ENCODE measurements at regions not wholly inside any gene's neighbourhood (a gene's known extent, or its start where the extent isn't known, plus 50 kb on each side); places are given as distances from the start of the nearest gene placed in this dataset.
A peak's percentile ranks its signal among the peaks of the same experiment; 100 is the strongest.
"Not testable (repeated sequence)": the region's sequence is repeated elsewhere in the genome, so short reads cannot be mapped to it uniquely, and the experiment has no call there.

- DNase-seq (no peak), ATAC-seq (no peak)
Observed at GRCh38 chr6:90463359-90463758, 123.5 kb downstream of the MAP3K7 start.

GRCh38 chr6:90462102-90462501 lies 124.8 kb downstream of the MAP3K7 start:
- intact Hi-C loops (cut with DNase I, micrococcal nuclease): no loop called here
- ATAC-seq (peak; percentile 90), DNase-seq (no peak)

More at GRCh38 chr6:90463359-90463758, 123.5 kb downstream of the MAP3K7 start:
- intact Hi-C loops (cut with DNase I, micrococcal nuclease): no loop called here

GRCh38 chr6:90461383-90461782 lies 125.5 kb downstream of the MAP3K7 start:
- intact Hi-C loops (cut with DNase I, micrococcal nuclease): no loop called here
- DNase-seq: no peak
- peak; percentile 87 for ATAC-seq

- intact Hi-C loops (cut with DNase I, micrococcal nuclease): no loop called here
- DNase-seq (no peak), ATAC-seq (no peak)
Observed at GRCh38 chr6:90460051-90460450, 126.8 kb downstream of the MAP3K7 start.

GRCh38 chr6:90459225-90459758 lies 127.6 kb downstream of the MAP3K7 start:
- DNase-seq (no peak), ATAC-seq (no peak)
- intact Hi-C loops (cut with DNase I, micrococcal nuclease): no loop called here

- DNase-seq (peak in 1 of 2 donors; percentile 10), ATAC-seq (no peak)
- intact Hi-C loops (cut with DNase I, micrococcal nuclease): no loop called here
Observed at GRCh38 chr6:90458353-90459224, 128.3 kb downstream of the MAP3K7 start.

GRCh38 chr6:90457867-90458259 lies 129.0 kb downstream of the MAP3K7 start:
- intact Hi-C loops (cut with DNase I, micrococcal nuclease): no loop called here
- ATAC-seq: no peak

GRCh38 chr6:90456997-90457866 lies 129.6 kb downstream of the MAP3K7 start:
- intact Hi-C loops (cut with DNase I, micrococcal nuclease): not testable (repeated sequence)

More at GRCh38 chr6:90457867-90458259, 129.0 kb downstream of the MAP3K7 start:
- no peak for DNase-seq

GRCh38 chr6:90456001-90456400 lies 130.9 kb downstream of the MAP3K7 start:
- DNase-seq: no peak
- no peak for ATAC-seq
- intact Hi-C loops (cut with DNase I, micrococcal nuclease): no loop called here

More at GRCh38 chr6:90456997-90457866, 129.6 kb downstream of the MAP3K7 start:
- DNase-seq, ATAC-seq: not testable (repeated sequence)

- ATAC-seq: peak; percentile 53
- intact Hi-C loops (cut with DNase I, micrococcal nuclease): no loop called here
- DNase-seq: no peak
Observed at GRCh38 chr6:90454836-90455427, 131.9 kb downstream of the MAP3K7 start.

- no peak for ATAC-seq
- no peak for DNase-seq
- intact Hi-C loops (cut with DNase I, micrococcal nuclease): no loop called here
Observed at GRCh38 chr6:90450268-90450953, 136.5 kb downstream of the MAP3K7 start.

GRCh38 chr6:90449311-90449710 lies 137.6 kb downstream of the MAP3K7 start:
- DNase-seq (no peak), ATAC-seq (no peak)
- intact Hi-C loops (cut with DNase I, micrococcal nuclease): no loop called here

- ATAC-seq (no peak), DNase-seq (no peak)
Observed at GRCh38 chr6:90448836-90449235, 138.0 kb downstream of the MAP3K7 start.

GRCh38 chr6:90446164-90446563 lies 140.7 kb downstream of the MAP3K7 start:
- ATAC-seq (no peak), DNase-seq (no peak)
- intact Hi-C loops (cut with DNase I, micrococcal nuclease): no loop called here

More at GRCh38 chr6:90448836-90449235, 138.0 kb downstream of the MAP3K7 start:
- intact Hi-C loops (cut with DNase I, micrococcal nuclease): no loop called here

- no peak for ATAC-seq
- intact Hi-C loops (cut with DNase I, micrococcal nuclease): no loop called here
- DNase-seq: no peak
Observed at GRCh38 chr6:90445533-90446108, 141.3 kb downstream of the MAP3K7 start.

- no peak for DNase-seq
- intact Hi-C loops (cut with DNase I, micrococcal nuclease): no loop called here
- ATAC-seq: no peak
Observed at GRCh38 chr6:90444160-90444714, 142.6 kb downstream of the MAP3K7 start.

GRCh38 chr6:90442366-90442765 lies 144.5 kb downstream of the MAP3K7 start:
- intact Hi-C loops (cut with DNase I, micrococcal nuclease): no loop called here
- DNase-seq (no peak), ATAC-seq (no peak)

Measured in left colon (tissue), 2 donors.